Activated CD4-positive, alpha-beta T cell treated with anti-CD3 and anti-CD28 coated beads, Interleukin-2, amount 50 U/mL, for 24 hours (primary cell): ENCODE measurements at regions not wholly inside any gene's neighbourhood (a gene's known extent, or its start where the extent isn't known, plus 50 kb on each side); places are given as distances from the start of the nearest gene placed in this dataset.
"Not testable (repeated sequence)": the region's sequence is repeated elsewhere in the genome, so short reads cannot be mapped to it uniquely, and the experiment has no call there.

Source experiments
- DNase-seq, 2 donors: peaks; one replicate each; pipeline ENCODE4 v3.0.0-alpha.2; 2020; ENCODE audit warnings: low read depth in 1 of 2, low spot score in 1 of 2

- no peak for DNase-seq
These were observed 154.7 kb upstream of the LSM14A start for GRCh38 chr19:34017601-34018000.

- no peak for DNase-seq
These were observed 153.8 kb upstream of the LSM14A start for GRCh38 chr19:34018546-34018945.

DNA sequence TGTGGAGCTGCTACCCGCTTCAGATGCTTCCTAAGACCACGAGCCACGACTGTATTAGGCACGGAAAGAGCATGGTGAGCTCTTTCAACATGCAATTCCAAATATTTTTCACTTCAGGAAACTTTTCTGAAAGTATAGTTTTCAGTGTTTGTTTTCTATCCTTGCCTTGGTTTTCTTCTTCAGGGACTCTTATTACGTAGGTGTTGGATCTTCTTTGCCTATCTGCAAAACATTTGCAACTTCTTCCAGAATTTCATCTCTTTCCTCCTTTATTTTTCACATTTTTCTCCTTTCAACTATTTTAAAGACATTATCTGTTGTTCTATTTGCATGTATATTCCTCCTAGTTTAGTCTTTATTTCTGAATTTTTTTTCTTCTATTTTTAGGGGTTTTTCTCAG is 148.9 kb upstream of the LSM14A start:
- DNase-seq = no peak

DNA sequence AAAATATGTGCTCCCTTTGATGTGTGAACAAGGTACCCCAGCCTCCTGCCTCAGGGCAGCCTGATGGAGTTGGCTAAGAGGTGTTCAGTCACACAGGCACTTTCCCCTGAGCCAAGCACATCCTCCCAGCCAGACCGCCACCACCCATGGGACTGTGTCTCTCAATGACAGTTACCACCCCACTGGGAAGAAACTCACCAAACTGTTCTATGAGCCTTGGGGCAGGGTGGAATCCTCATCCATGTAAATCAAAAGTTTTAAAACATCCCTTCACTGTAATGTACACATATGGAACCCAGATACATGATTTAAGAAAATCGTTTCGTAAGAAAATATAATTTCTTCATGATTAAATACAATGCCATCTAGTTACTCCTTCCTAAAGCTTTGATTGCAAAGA is 138.4 kb upstream of the LSM14A start:
- DNase-seq = no peak

GRCh38 chr19:34034318-34034846 is 137.9 kb upstream of the LSM14A start:
- DNase-seq = no peak

DNA sequence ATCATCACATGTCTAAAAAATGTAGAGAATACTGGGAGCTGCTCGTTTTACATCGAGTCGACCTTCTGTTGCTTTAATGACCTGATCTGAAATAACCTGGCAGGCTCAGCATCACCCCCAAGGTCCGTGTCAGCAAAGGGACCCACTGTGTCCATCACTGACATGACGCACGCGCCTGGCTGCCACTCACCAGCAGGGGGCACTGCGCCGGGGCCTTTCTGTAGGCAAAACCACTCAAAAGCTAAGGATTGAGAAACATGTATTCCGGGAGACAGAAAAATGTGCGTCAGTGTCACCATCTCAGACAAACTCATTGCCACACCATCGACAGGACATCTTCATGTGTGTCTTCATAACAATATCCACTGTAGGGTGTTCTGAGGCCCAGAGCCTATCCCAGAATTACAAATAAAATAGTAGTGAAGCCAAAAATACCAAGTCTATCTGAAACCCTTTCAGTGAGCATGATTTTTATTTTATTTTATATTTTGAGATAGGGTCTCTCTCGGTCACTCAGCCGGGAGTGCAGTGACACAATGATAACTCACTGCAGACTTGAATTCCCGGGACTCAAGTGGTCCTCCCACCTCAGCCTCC is 130.3 kb upstream of the LSM14A start:
- DNase-seq = peak; percentile 50 to 52

DNA sequence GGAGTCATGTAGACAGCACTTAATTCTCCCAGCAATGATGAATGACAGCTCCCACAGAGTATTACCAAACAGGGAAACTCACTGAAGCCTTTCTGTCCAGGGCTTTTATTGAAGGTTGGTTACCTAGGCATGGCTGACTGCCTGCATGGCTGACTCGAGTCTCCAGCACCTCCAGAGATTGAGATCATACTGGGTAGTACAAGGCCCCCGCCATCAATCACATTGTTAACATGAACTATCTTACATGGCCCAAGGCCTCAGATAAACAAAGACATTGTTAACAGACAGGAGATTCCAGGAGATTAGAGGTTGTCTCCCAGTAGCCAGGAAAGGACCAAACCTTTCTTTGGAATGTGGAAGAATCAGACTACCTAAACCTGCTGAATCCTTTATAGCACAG is 128.3 kb upstream of the LSM14A start:
- DNase-seq = no peak

GRCh38 chr19:34049944-34050343 is 122.4 kb upstream of the LSM14A start:
- no peak for DNase-seq

DNA sequence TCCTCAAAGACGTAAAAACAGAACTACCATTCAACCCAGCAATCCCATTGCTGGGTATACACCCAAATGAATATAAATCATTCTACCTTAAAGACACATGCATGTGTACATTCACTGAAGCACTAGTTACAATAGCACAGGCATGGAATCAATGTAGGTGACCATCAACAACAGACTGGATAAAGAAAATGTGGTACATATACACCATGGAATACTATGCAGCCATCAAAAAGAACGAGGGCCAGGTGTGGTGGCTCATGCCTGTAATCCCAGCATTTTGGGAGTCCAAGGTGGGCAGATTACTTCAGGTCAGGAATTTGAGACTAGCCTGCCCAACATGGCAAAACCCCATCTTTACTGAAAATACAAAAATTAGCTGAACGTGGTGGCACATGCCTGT is 121.9 kb upstream of the LSM14A start:
- DNase-seq = not testable (repeated sequence)

- no peak for DNase-seq
These were observed 121.0 kb upstream of the LSM14A start for GRCh38 chr19:34051255-34051654.

- DNase-seq = no peak
These were observed 115.1 kb upstream of the LSM14A start for GRCh38 chr19:34057155-34057554.

DNA sequence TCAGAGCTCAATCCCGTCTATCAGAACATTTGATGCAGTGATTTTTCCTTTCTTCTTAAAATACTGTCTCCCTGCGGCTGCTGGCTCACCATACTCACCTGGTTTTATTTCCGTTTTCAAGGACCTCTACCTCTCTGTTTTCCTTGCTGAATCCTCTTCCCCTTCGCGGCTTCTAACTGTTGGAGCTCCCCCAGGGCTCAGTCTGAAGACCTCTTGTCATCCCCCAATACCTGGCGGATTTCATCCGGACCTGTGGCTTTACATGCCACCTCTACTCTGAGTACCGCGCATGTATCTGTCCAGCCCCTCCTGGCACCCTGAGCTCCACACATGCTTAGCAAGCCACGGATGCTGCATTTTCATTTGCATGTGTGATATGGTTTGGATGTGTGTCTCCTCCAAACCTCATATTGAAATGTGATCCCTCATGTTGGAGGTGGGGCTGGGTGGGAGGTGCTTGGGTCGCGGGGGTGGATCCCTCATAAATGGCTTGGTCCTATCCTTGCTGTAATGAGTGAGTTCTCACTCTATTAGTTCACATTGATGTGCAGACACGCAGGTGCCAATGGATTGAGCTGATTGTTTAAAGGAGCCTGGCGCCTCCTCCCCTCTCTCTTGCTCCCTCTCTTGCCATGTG is 106.2 kb upstream of the LSM14A start:
- no peak for DNase-seq

GRCh38 chr19:34067861-34068271 is 104.4 kb upstream of the LSM14A start:
- DNase-seq = no peak

- DNase-seq = no peak
These were observed 96.6 kb upstream of the LSM14A start for GRCh38 chr19:34075661-34076091.

DNA sequence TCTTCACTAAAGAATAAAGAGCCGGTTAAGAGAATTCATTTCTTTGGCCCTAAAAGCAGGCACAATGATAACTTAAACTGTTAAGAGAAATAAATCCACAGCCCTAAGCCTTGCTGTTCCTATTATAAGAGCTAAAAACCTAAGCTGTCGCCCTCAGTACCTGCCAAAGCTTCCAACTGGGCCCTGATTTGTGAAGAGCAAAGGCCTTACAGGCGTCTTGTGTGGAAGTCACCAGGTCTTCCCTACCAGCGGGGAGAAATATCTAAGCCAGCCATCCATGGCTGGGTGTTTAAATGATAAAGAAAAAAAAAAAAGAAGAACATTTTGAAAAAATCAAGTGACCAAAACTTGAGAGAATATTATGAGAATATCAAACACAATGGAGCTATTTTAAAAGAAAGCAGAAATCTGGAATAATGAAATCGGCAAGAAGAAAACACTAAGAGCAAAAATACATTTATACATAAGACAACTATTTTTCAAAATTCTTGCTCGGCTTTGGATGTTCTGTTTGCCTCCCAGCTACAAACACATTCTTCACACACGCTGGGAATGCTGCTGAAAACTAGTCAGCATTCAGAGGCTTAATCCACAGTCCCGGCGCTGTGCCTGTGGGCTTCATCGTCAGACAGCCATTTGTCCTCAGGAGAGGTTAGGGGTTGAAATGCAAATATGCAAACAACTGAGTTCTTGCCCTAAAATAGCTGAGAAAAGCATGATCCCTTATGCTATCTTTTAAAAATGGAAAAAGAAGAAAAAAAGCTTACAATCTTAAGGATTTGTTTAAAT is 89.8 kb upstream of the LSM14A start:
- no peak for DNase-seq

DNA sequence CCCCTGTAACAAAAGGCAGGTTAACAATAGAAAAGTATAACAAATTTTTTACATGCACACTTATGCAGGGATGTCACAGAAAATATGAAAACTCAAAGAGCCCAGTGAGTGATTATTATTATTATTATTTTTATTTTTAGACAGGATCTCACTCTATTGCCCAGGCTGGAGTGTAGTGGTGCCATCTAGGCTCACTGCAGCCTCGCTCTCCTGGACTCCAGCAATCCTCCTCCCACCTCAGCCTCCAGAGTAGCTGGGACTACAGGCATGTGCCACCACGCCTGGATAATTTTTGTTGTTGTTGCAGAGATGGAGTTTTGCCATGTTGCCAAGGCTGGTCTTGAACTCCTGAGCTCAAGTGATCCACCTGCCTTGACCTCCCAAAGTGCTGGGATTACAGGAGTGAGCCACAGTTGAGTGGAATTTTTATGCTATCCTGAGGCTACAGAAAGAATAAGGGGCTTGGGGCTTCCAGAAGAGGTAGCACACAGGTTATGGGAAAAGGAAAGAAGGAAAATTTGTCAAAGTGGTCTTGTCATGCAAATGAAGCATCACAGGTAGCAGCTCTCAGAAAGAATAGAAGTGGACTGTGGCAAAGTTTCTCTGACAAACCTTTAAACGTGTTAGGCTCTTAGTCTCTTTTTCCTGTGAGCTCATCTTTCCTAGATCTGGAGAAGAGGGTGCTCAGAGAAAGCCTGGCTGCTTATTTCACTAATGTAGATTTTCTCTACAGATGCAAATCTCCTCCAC is 87.7 kb upstream of the LSM14A start:
- DNase-seq = no peak

DNA sequence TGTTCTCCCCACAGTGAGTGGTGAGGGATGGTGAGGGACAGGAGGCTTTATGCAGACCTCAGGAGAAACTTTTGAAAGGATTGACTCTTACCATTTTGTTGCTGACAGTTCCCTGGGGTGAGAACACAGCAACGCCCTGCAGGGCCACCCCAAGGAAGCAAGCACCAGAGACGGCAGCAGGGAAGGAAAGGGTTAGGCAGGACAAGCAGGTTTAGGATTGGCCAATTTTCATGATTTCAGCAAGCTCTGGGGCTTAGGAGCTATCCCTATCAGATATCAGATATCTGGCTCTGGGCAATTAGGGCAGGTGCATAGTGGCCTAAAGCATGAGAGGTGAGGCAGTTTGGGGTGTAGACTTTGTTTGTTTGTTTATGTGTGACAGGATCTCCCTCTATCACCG is 87.0 kb upstream of the LSM14A start:
- no peak for DNase-seq

- no peak for DNase-seq
These were observed 84.0 kb upstream of the LSM14A start for GRCh38 chr19:34088292-34088691.

- DNase-seq = no peak
These were observed 82.7 kb upstream of the LSM14A start for GRCh38 chr19:34089566-34089965.

DNA sequence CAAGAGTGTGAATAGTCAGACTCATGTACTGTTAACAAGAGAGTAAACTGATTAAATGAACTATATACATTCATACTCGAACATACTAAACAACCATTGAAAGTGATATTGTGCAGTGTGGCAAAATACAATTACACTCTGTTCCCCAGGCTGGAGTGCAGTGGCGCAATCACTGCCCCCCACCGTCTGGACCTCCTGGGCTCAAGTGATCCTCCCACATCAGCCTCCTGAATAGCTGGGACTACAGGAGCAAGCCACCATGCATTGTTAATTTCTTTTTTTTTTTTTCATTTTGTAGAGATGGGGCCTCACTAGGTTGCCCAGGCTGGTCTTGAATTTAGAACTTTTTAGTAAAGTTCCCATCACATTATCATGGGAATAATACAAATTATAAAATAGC is 77.3 kb upstream of the LSM14A start:
- DNase-seq = no peak

GRCh38 chr19:34095411-34095810 is 76.9 kb upstream of the LSM14A start:
- DNase-seq = not testable (repeated sequence)
